ENCODE measurements at regions not wholly inside any gene's neighbourhood (a gene's known extent, or its start where the extent isn't known, plus 50 kb on each side); places are given as distances from the start of the nearest gene placed in this dataset.

DNA sequence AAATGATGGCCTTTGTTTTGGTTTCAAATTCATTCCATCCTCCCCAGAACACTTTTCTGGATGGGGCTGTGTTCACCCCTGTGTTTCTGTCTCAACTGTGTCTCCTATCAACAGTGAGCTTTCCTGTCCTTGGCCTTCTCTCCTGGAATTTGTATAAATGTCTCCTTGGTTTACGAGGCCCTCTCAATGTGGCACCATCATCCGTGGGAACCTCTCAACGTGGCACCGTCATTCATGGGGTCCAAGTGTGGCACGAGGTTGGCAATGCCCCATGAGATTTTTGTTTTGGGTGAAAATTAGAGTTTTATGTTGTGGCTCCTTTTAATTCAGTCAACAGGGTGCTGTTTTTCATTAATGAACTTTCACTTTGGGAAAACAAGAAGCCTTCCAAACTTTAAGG lies 280.7 kb upstream of the SALL3 start:
- no peak for DNase-seq

DNA sequence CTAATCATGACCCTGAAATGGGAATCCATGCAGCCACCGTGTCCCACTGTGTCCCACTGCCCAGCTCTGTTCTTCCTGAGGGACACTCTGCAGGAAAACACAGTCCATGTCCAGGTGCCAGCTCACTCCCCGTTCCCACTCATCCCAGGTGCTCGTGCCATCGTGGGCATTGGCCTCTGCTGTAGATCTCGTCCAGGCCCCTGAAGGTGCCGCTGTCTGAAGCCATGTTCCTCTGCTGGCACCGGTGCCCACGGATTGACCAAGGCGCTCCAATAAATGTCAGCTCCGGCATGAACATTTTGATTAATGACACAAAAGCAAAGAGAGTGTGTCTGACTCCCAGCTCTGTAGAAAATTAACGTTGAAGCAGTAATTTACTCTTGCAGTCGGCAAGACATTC lies 280.1 kb upstream of the SALL3 start:
- no peak for DNase-seq

GRCh38 chr18:78701771-78702396 lies 277.7 kb upstream of the SALL3 start:
- DNase-seq = no peak

DNA sequence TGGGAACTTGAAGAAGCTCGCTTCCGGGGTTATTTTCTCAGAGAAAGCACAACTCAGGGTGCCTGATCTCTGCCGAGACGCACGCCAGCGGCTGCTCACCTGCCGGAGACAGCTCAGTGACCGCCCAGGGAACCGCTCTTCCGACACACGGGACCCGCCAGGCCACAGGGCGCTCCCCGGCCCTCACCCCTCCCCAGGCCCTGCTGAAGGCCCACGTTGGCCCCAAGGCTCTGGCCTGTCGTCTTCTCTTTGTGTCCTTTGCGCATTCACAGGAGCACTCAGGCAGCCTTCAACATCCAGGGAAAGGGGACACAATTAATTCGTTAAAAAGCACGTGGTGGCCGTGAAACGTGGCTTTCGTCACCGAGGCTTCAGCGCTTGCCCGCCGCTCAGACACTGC lies 276.3 kb upstream of the SALL3 start:
- DNase-seq = no peak

- no peak for DNase-seq
These were observed 274.6 kb upstream of the SALL3 start for GRCh38 chr18:78704971-78705461.

DNA sequence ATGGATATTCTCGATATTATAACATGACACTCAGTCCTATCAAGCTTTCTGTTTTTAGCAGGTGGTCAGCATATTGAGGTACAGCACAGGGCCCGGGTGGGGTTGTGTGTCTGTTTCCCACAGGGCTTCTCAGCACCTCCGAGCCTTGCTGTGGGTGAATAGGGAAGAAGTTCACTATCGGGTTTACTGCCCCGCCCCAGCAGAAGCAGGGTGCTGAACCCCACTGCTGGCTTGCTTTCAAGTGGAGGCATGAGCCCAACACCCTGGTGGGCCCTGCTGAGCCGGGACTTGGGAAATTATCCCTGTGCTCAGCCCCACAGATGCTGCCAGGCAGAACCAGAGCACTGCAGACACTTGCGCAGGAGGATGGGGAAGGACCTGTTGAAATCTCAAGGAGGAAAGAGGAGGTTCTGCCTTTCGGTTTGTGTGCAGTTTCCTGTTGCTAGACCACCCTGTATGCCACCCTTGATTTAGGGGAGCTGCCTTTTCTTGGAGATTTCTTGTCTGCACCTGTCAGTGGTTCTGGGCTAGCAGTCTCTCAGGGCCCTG lies 270.3 kb upstream of the SALL3 start:
- DNase-seq = no peak

DNA sequence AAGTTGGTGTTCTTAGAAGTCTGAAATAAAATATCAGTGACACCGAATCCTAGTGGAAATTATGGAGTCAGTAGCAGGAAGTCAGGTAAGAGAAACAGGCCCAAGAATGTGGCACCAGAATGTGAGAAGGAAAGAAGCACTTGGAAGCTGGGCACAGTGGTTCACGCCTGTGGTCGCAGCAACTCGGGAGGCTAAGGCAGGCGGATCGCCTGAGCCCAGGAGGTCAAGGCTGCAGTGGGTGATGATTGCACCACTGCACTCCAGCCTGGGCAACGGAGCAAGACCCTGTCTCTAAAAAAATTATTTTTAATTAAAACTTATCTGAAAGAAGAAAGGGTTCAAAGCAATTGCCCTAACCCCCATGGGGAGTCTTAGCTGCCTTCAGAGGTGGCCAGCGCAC lies 268.3 kb upstream of the SALL3 start:
- no peak for DNase-seq

DNA sequence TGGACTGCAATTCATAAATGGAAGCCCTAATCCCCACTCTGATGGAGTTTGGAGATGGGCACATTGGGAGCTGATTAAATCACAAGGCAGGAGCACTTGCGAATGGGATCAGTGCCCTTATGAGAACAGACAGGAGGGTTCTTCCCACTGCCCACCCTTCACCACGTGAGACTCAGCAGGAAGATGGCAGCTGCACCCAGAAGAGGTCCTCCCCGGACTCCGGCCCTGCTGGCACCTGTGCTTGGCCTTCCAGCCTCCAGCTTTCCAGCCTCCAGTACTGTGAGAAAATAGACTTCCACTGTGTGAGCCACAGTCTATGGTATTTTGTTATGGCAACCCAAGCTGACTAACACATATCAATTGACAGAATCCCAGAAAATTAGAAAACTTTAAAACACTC lies 267.6 kb upstream of the SALL3 start:
- no peak for DNase-seq

DNA sequence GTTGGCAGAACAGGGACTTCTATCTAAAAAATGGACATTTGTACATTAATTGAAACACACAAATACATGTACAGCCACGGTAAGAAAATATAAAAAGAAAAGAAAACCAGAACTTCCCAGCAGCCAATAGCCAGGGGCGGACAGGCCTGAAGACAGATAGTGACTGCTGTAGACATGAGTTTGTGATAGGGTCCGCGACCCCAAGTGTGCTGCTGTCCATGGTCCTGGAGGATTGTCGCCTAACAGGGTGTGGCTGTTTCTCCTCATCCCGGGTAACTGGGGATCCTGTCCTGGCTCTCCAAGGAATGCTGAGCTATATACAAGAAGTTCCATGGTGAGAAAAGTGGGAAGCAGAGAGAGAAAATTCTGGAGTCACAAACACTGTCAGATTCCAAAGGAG lies 266.5 kb upstream of the SALL3 start:
- DNase-seq = no peak

DNA sequence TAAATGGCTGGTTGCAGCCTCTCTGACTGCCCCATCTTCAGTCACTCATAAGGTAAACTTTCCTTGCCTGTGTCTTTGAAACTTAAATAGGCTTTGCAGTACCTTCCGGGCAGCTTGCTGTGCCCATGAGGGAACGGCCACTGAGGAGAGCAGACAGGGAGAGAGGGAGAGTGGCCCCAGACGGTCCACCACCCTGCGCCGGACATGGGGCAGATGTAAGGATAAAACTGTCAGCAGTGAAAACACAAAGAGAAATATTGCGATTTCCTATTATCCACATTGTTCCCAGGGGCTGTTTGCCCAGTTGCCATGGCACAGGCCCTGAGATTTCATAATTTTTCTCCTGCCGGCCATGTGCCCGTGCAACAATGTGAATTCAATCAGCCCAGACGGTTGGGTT lies 265.9 kb upstream of the SALL3 start:
- DNase-seq = no peak

DNA sequence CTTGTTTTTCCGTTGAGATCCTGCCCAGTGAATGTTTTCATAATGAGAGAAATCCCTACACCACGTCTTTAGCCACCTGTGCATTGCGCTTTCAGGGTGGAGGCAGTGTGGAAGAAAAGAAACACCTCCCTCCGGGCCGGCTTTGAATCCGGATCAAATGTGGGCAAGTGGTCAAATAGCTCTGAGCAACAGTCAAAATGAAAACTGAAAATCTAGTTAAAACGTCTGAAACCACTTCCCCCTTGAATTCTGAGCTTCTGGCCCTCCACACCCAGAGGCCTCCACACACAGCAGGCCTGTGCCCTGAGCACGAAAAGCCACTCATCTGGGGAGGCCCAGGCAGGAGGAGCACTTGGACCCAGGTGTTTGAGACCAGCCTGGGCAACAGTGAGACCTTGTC lies 263.6 kb upstream of the SALL3 start:
- no peak for DNase-seq

DNA sequence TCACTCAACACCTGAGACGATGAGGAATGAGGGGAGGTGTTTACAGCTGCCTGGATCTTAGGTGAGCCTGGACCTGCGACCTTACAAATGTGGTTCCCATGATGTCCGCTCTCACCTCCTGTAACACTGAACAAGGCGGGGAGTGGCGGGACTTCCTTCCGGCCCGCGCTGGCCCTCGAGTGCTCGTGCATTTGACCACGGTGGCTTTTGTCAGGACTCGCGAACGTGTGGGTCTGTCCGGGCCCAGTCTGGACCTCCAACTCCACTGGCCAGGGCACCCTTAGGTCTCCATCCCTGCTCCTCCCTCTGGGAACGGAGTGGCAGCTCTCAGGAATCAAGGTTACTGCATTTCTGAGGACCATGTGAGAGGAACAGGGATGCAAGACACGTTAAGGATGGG lies 263.0 kb upstream of the SALL3 start:
- DNase-seq = no peak

- no peak for DNase-seq
These were observed 262.4 kb upstream of the SALL3 start for GRCh38 chr18:78717051-78717765.

DNA sequence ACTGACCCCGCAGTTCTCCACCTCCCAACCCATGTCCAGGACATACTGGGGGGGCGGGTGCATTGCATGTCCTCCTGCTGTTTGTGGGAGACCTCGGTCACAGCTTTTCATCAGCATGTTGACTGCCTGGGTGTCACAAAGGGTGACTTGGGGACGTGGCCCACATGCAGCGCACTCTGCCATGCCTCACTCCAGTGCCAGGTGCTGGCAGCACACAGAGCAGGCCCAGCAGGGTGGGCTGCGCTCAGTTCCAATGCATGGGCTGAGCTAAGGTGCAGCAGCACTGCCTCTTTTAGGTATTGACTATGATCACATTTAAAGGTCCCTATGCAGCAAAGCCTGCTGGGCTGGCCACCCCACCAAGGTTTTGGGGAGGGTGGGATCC lies 261.9 kb upstream of the SALL3 start:
- no peak for DNase-seq

- DNase-seq = no peak
These were observed 259.8 kb upstream of the SALL3 start for GRCh38 chr18:78719821-78720220.

DNA sequence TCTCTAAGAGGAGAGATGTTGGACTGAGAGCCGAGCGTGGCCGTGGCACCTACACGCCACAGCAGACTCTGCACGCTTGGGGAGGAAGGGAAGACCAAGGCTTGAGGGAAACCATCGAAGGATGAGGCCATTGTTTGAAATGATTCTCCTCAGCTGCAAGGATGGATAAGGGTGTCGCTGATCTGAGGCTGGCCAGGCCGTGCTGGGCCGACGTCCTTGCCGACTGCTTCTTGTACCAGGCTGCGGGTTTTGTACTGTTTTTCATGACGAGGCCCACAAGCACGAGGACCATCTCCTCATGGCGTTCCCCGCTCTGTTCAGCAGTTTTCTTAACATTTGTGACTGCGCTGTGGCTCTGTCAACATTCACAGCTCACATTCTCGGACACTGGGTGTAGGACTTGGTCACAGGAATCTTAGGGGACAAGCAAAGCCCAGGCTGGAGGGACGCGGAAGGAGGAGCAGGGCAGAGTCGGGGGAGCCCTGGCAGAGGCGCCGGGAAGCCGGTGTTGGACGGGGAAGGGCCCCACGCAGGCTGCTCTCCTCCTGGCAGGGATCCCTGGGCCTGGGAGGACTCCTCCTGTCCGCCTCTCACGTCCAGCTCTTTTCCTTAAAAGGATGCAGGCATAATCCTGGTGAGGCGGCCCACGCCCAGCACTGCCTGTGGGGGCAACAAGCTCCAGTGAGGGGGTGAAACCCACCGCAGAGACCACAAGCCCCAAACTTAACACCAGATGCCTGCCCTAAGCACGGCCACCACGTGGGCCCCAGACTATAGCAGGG lies 259.0 kb upstream of the SALL3 start:
- no peak for DNase-seq

DNA sequence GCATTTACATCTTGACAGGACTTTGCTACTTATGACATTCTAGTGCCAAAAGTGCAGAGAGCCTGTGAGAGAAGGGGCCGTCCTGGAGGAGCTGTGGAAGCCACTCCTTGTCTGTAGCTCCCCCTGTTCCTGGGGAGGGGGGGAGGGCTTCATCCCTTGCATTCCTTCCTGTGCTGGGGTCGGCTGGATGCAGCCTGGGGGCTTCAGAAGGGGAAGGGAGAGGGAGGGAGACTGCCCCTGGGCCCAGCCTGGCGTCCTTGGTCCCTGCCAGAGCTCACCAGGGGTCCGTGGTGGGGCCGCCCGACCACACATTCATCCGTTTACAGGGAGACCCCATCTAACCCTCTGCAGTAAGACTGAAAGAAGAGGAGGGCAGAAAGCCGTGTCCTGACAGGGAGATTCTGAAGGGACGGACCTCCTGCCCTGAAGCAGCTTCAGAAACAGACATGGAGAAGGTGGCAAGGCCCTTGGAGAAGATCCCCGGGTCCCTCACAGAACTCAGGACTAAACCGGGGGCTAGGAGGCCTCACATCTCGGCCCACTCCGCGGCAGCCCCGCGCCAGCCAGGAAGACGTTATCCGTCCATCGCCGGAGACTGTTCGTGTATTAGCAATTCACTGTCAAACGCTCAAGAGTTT lies 258.3 kb upstream of the SALL3 start:
- no peak for DNase-seq

- no peak for DNase-seq
These were observed 257.6 kb upstream of the SALL3 start for GRCh38 chr18:78721981-78722380.

GRCh38 chr18:78722386-78722785 lies 257.2 kb upstream of the SALL3 start:
- no peak for DNase-seq

DNA sequence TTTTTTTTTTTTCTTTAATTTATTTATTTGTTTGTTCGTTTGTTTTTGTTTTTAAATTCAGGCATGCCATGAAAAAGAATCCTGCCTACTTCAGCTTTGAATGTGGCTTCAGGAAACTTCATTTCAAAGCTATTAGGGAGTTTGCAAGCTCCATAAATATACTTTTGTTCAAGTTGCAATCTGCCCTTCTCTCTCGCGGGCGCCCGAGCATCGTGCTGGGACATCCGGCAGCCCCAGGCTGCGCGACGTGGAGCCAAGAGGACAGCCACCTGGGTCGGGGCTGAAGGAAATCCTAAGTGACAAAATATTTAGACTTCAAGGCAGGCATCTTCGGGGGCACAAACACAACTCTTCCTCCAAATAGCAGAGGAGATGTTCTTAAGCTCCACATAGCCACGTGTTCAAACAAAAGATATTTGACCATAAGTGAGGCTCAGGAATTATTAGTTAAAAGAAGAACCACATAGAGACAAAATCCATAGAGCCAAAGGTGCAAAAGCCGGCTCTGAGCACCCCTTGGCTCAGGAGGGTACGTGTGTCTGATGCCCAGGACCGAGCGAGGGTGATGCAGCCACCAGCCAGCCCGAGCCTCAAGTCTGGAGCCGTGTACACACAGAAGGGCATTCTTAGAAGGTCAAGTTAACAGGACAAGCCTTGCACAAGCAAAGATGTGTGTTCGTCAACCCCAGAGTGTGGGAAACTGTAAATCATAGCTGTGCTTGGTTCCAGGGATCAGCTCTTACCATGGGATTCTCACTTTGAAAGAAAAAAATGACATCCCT lies 256.5 kb upstream of the SALL3 start:
- DNase-seq = no peak

- DNase-seq = no peak
These were observed 255.3 kb upstream of the SALL3 start for GRCh38 chr18:78724214-78724914.

GRCh38 chr18:78725426-78725825 lies 254.2 kb upstream of the SALL3 start:
- no peak for DNase-seq

Data from activated CD4-positive, alpha-beta T cell treated with anti-CD3 and anti-CD28 coated beads for 48 hours (primary cell).